HepG2 (cell line): ENCODE measurements at regions not wholly inside any gene's neighbourhood (a gene's known extent, or its start where the extent isn't known, plus 50 kb on each side); places are given as distances from the start of the nearest gene placed in this dataset.

Source experiments
- AKAP8 ChIP-seq: sonication (generic); formaldehyde crosslinking; IDR thresholded peaks from 2 replicates; pipeline ENCODE4 v1.5.1; 2020; ENCODE audit warnings: mild to moderate bottlenecking, missing genetic modification reagents
- ARNT ChIP-seq: fragments of 450-650 bp; IDR thresholded peaks from 2 replicates; pipeline ENCODE4 v1.6.1; 2017
- ASH2L ChIP-seq: fragments of 300-600, 200-600 bp; sonication (generic); IDR thresholded peaks from 2 replicates; pipeline ENCODE4 v1.7.0; 2017; ENCODE audit warnings: low read depth, mild to moderate bottlenecking, moderate library complexity, mixed read lengths, low read length; ENCODE audit not compliant: insufficient read length
- ELF3 ChIP-seq: IDR thresholded peaks from 2 replicates; pipeline ENCODE4 v1.6.1; 2016; ENCODE audit warnings: missing genetic modification reagents, missing compliant biosample characterization
- FIP1L1 ChIP-seq: fragments of 200-400 bp; formaldehyde crosslinking; IDR thresholded peaks from 2 replicates; pipeline ENCODE4 v1.6.1; 2018; ENCODE audit warnings: low read depth, mild to moderate bottlenecking, low read length, moderate library complexity, borderline replicate concordance; ENCODE audit not compliant: insufficient read depth
- FOSL2 ChIP-seq: sonication (generic); formaldehyde crosslinking; IDR thresholded peaks from 2 replicates; pipeline ENCODE4 v1.4.0; 2020; ENCODE audit warnings: missing genetic modification reagents
- JDP2 ChIP-seq: sonication (generic); formaldehyde crosslinking; IDR thresholded peaks from 2 replicates; pipeline ENCODE4 v1.8.1; 2022; ENCODE audit warnings: missing genetic modification reagents, borderline replicate concordance
- MBD4 ChIP-seq: IDR thresholded peaks from 2 replicates; pipeline ENCODE4 v1.6.1; 2012; ENCODE audit warnings: low read length, inconsistent platforms, borderline replicate concordance
- MYNN ChIP-seq: sonication (generic); formaldehyde crosslinking; IDR thresholded peaks from 2 replicates; pipeline ENCODE4 v1.4.0; 2020; ENCODE audit warnings: mild to moderate bottlenecking, low read depth, missing genetic modification reagents
- NBN ChIP-seq: fragments of 450-650 bp; conservative IDR thresholded peaks from 2 replicates; pipeline ENCODE4 v1.6.1; 2017
- NCOR1 ChIP-seq: fragments of 200-600 bp; sonication (generic); IDR thresholded peaks from 2 replicates; pipeline ENCODE4 v1.7.0; 2017; ENCODE audit warnings: antibody characterized with exemption, low read length, borderline replicate concordance
- NPAS2 ChIP-seq: sonication (generic); formaldehyde crosslinking; IDR thresholded peaks from 2 replicates; pipeline ENCODE4 v1.8.0; 2022; ENCODE audit warnings: mild to moderate bottlenecking, missing genetic modification reagents, borderline replicate concordance
- PHF20 ChIP-seq: sonication (generic); formaldehyde crosslinking; IDR thresholded peaks from 2 replicates; pipeline ENCODE4 v1.5.0; 2020; ENCODE audit warnings: mild to moderate bottlenecking, missing genetic modification reagents
- POGZ ChIP-seq: sonication (generic); formaldehyde crosslinking; IDR thresholded peaks from 2 replicates; pipeline ENCODE4 v1.4.0; 2020; ENCODE audit warnings: mild to moderate bottlenecking, missing genetic modification reagents
- PRPF4 ChIP-seq: fragments of 200-400 bp; formaldehyde crosslinking; IDR thresholded peaks from 2 replicates; pipeline ENCODE4 v1.6.1; 2016; ENCODE audit warnings: low read length, low read depth; ENCODE audit not compliant: poor library complexity, severe bottlenecking
- SSRP1 ChIP-seq: IDR thresholded peaks from 2 replicates; pipeline ENCODE4 v1.6.1; 2016; ENCODE audit warnings: control low read depth
- ZNF180 ChIP-seq: sonication (generic); formaldehyde crosslinking; IDR thresholded peaks from 2 replicates; pipeline ENCODE4 v1.4.0; 2020; ENCODE audit warnings: low read depth, missing genetic modification reagents, borderline replicate concordance
- ZNF24 ChIP-seq: fragments of 450-650 bp; IDR thresholded peaks from 2 replicates; pipeline ENCODE4 v1.6.1; 2017; ENCODE audit warnings: antibody characterized with exemption, mild to moderate bottlenecking
- ZNF547 ChIP-seq: sonication (generic); formaldehyde crosslinking; IDR thresholded peaks from 2 replicates; pipeline ENCODE4 v1.5.1; 2020; ENCODE audit warnings: mild to moderate bottlenecking, missing genetic modification reagents
- ZNF839 ChIP-seq: sonication (generic); formaldehyde crosslinking; IDR thresholded peaks from 2 replicates; pipeline ENCODE4 v1.4.0; 2020; ENCODE audit warnings: missing genetic modification reagents, mild to moderate bottlenecking, borderline replicate concordance
- ZNF841 ChIP-seq: sonication (generic); formaldehyde crosslinking; IDR thresholded peaks from 2 replicates; pipeline ENCODE4 v1.8.1; 2023; ENCODE audit warnings: missing genetic modification reagents, borderline replicate concordance
- ZSCAN12 ChIP-seq: sonication (generic); formaldehyde crosslinking; IDR thresholded peaks from 2 replicates; pipeline ENCODE4 v1.9.0; 2021; ENCODE audit warnings: mild to moderate bottlenecking, missing genetic modification reagents
- TF ChIP-seq, protein P1 (sequence below): IDR thresholded peaks from 2 replicates; pipeline ENCODE4 v1.6.1; 2018; ENCODE audit warnings: missing genetic modification reagents, mild to moderate bottlenecking, missing compliant biosample characterization
- TF ChIP-seq, protein P2 (sequence below): sonication (generic); formaldehyde crosslinking; IDR thresholded peaks from 2 replicates; pipeline ENCODE4 v1.4.0; 2020; ENCODE audit warnings: missing genetic modification reagents; ENCODE audit errors: not compliant biosample characterization
- TF ChIP-seq, protein P3 (sequence below): fragments of 450-650 bp; IDR thresholded peaks from 2 replicates; pipeline ENCODE4 v1.6.1; 2016
- TF ChIP-seq, protein P4 (sequence below): sonication (generic); formaldehyde crosslinking; IDR thresholded peaks from 2 replicates; pipeline ENCODE4 v1.5.0; 2020; ENCODE audit warnings: mild to moderate bottlenecking, missing genetic modification reagents, borderline replicate concordance

DNA sequence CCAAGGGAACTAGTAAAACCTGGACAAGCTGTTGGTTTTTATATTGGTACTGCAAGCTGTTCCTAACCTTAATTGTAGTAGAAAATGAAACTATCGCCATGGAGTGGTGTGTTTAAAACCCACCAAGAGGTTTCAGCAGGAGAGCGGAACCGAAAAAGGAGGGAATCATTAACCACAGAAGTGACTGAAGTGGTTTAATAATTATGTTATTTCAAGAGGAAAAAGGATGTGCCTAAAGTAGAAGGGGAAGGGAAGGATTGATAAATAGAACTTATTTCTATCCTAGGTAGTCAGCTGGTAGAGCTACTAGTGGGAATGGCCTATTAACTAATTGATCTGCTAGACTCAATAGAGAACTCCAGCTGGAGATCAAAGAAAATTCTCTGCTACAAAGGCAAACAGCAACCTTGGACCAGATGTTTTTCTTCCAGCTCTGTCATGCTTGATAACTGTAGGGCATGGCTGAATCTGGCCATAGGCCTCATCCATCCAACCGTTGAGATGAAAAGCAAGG, 91.8 kb downstream of the BAMBI start (continued):
- peak; percentile 62; the same call in 1 of the 2 replicates for TF ChIP-seq POGZ (CRISPR knock-in tag)
- peak; percentile 65 for TF ChIP-seq ELF3
- peak; percentile 42; the same call in 1 of the 2 replicates for TF ChIP-seq FOSL2 (CRISPR knock-in tag)
- TF ChIP-seq ZSCAN12 (CRISPR knock-in tag), result no peak
- no peak for TF ChIP-seq PHF20 (CRISPR knock-in tag)
- TF ChIP-seq, protein P1, sequence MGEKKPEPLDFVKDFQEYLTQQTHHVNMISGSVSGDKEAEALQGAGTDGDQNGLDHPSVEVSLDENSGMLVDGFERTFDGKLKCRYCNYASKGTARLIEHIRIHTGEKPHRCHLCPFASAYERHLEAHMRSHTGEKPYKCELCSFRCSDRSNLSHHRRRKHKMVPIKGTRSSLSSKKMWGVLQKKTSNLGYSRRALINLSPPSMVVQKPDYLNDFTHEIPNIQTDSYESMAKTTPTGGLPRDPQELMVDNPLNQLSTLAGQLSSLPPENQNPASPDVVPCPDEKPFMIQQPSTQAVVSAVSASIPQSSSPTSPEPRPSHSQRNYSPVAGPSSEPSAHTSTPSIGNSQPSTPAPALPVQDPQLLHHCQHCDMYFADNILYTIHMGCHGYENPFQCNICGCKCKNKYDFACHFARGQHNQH (CRISPR knock-in tag), result no peak
- no peak for TF ChIP-seq AKAP8 (CRISPR knock-in tag)
- no peak for TF ChIP-seq ZNF841 (CRISPR knock-in tag)
- no peak for TF ChIP-seq JDP2 (CRISPR knock-in tag)
- TF ChIP-seq MYNN (CRISPR knock-in tag), result no peak
- TF ChIP-seq PRPF4, result no peak
- TF ChIP-seq, protein P2, sequence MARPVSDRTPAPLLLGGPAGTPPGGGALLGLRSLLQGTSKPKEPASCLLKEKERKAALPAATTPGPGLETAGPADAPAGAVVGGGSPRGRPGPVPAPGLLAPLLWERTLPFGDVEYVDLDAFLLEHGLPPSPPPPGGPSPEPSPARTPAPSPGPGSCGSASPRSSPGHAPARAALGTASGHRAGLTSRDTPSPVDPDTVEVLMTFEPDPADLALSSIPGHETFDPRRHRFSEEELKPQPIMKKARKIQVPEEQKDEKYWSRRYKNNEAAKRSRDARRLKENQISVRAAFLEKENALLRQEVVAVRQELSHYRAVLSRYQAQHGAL (CRISPR knock-in tag), result no peak
- no peak for TF ChIP-seq SSRP1
- no peak for TF ChIP-seq ARNT
- no peak for TF ChIP-seq ASH2L
- TF ChIP-seq MBD4, result no peak
- no peak for TF ChIP-seq ZNF24
- peak; percentile 36; the same call in 1 of the 2 replicates for TF ChIP-seq NCOR1
- TF ChIP-seq ZNF180 (CRISPR knock-in tag), result no peak
- no peak for TF ChIP-seq NBN
- no peak for TF ChIP-seq ZNF839
- TF ChIP-seq, protein P3, sequence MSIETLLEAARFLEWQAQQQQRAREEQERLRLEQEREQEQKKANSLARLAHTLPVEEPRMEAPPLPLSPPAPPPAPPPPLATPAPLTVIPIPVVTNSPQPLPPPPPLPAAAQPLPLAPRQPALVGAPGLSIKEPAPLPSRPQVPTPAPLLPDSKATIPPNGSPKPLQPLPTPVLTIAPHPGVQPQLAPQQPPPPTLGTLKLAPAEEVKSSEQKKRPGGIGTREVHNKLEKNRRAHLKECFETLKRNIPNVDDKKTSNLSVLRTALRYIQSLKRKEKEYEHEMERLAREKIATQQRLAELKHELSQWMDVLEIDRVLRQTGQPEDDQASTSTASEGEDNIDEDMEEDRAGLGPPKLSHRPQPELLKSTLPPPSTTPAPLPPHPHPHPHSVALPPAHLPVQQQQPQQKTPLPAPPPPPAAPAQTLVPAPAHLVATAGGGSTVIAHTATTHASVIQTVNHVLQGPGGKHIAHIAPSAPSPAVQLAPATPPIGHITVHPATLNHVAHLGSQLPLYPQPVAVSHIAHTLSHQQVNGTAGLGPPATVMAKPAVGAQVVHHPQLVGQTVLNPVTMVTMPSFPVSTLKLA, result no peak
- TF ChIP-seq, protein P4, sequence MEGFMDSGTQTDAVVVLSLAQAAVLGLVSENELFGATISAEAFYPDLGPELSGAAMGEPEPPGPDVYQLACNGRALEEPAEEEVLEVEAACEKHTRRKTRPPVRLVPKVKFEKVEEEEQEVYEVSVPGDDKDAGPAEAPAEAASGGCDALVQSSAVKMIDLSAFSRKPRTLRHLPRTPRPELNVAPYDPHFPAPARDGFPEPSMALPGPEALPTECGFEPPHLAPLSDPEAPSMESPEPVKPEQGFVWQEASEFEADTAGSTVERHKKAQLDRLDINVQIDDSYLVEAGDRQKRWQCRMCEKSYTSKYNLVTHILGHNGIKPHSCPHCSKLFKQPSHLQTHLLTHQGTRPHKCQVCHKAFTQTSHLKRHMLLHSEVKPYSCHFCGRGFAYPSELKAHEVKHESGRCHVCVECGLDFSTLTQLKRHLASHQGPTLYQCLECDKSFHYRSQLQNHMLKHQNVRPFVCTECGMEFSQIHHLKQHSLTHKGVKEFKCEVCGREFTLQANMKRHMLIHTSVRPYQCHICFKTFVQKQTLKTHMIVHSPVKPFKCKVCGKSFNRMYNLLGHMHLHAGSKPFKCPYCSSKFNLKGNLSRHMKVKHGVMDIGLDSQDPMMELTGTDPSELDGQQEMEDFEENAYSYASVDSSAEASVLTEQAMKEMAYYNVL (CRISPR knock-in tag), result peak; percentile 92
- TF ChIP-seq ZNF547 (CRISPR knock-in tag), result no peak
- no peak for TF ChIP-seq NPAS2 (CRISPR knock-in tag)
- TF ChIP-seq FIP1L1, result no peak
